HG03457 (cell line): ENCODE measurements at regions not wholly inside any gene's neighbourhood (a gene's known extent, or its start where the extent isn't known, plus 50 kb on each side); places are given as distances from the start of the nearest gene placed in this dataset.
A peak's percentile ranks its signal among the peaks of the same experiment; 100 is the strongest.

ENCODE experiments used
- ATAC-seq: cut with Tn5 transposase; IDR thresholded peaks from one replicate; pipeline ENCODE4 v1.9.1; 2021; ENCODE audit warnings: moderate number of reproducible peaks; ENCODE audit not compliant: unreplicated experiment

DNA sequence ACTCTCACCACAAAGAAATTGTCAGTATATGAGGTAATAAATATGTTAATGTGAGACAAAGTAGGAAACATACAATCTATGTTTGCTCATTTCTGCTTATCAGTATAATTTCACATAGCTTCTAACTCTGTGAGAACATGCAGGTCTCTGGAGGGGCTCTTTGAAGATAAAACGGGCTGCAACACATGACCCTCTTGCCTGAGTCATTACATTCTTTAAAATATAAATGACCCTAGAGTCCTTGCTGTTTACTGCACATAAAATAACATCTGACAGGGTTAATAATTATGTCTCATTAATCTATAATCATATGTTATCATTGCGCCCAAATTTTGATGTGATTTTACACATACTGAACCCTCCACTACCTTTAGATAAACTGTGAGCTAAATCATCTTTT, 681.5 kb downstream of the ARAP2 start:
- no peak for ATAC-seq

GRCh38 chr4:35565640-35566039, 678.7 kb downstream of the ARAP2 start:
- ATAC-seq: no peak

DNA sequence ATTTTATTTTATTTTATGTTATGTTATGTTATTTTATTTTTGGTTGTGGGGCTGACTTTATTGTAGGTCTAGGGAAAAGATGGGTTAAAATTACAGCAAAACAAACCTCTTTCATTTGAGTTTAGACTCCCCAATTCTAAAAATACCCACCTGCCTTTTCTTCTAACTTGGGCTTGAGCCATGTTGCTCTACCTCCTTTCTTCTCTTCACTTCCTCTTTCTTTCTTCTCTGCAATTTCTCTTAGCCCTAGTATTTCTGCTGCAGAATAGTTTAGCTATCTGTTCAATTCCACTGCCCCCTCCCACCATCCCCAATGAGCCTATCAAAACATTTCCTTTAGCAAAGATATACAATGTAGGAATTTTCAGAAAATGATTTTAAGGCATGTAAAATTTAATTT, 653.3 kb downstream of the ARAP2 start:
- no peak for ATAC-seq

- no peak for ATAC-seq
Measured at GRCh38 chr4:35604252-35604651, 640.1 kb downstream of the ARAP2 start.

DNA sequence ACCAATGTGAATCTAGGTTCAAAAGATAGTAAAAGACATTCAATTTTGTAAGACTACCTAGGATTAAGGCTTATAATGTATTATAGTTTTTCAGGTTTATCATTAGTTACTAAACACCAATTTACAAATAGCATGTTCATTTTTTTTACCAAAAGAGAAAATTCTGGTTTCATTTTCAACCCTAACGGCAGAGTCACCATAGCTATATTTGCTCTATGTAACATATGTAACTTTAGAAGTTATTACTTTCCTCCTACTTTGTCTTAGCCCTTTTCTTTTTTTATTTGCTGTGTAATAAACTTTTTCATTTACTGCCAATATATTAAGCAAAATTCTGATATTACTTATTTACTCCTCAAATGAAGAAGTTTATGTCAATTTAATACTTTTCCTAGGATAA, 639.6 kb downstream of the ARAP2 start:
- no peak for ATAC-seq

DNA sequence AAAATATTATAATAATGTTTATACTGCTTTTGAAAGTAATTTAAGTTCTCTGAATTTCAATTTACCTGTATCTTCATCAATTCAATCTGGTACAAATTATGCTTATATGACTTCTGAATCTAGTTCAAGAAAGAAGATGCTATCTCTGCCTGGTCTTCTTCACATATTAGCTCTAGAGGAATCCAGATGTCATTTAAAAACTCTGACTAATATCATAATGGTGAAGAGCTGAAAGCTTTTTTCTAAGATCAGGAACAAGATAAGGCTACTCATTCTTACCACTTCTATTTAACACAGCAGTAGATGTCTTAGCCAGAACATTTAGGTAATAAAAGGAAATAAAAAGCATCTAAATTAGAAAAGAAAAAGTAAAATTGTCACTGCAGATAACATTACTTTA, 636.1 kb downstream of the ARAP2 start:
- no peak for ATAC-seq

DNA sequence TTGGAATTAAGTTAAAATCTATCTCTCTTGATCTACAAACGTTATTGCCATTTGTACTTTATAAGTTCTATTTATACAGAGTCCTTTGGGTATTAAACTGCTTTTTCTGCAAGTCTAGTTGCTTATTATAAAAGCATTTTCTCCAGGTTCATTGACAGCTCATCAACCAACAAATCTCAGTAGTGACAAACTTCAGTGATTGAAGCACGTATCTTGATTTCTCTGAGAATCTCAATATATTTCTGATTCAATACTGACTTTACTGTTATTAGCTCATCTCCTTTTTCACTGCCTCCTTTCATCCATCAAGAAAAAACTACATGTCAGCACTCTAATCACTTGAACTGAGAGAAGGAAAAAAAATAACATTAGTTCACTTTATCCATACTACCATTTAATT, 630.2 kb downstream of the ARAP2 start:
- no peak for ATAC-seq

DNA sequence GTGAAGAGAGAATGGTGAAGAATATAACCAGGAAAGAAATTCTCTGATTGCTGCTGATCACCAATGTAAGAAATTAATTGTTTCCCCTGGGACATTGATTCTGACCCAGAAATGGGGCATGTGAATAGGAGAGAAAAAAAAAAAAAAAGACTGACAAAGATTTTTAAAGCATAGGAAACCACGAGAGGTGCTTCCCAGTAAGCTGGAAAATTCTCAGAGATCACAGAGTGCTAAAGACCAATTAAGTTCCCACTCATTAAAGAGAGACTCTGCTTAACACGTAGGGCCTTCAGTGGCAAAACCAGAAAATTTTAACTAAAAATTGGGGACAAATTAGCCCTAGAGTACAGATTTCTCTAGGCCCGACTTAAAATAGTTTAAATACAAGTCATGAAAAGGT, 604.4 kb downstream of the ARAP2 start:
- no peak for ATAC-seq

DNA sequence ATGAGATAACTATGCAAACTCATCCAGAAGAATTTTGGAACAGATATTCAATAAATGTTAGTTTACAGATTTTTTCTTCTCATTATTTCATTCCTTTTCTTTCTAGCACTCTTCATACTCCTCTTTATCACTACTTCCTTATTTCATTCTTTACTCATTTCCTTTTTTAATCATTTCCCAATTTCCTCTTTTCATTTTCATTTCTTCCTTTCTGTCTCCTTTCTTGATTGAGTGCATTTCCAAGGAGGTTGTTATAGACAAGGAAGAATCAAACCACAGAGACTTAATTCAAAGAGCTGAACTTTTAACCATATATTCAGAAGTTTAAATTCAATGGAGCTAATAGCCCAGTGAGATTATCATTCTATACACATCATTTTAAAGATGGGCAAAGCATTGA, 600.7 kb downstream of the ARAP2 start:
- no peak for ATAC-seq

GRCh38 chr4:35644591-35644990, 599.7 kb downstream of the ARAP2 start:
- ATAC-seq: no peak

- no peak for ATAC-seq
Measured at GRCh38 chr4:35649011-35649410, 595.3 kb downstream of the ARAP2 start.

- ATAC-seq: no peak
Measured at GRCh38 chr4:35649778-35650177, 594.5 kb downstream of the ARAP2 start.

DNA sequence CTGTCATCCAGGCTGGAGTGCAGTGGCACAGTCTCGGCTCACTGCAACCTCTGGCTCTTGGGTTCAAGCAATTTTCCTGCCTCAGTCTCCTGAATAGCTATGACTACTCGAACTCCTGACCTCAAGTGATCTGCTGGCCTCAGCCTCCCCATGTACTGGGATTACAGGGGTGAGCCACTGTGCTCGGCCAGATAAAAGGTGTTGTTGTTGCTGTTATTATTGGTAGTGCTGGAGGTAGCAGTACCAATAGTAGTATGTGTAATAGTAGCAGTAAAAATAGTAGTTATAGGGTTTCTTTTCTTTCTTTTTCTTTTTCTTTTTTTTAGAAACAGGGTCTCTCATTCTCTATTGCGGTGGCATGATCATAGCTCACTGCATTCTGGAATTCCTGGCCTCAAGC, 592.1 kb downstream of the ARAP2 start:
- no peak for ATAC-seq

DNA sequence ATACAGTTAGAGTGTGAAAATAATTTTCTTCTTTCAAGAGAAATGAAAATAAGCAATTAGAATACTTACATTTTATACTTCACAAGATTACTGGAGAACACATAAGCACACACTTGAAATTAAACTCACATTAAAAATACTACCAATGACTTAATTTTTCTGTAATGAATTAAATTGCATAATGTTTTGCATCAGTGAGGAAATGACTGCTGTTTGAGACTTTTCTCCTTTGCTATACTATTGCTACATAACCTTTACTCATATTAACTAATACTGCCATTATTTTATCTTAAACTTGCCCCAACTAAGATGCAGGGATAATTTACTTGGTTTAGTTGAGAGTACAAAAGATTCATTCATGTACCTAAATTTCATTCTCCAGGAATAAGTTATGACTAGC, 590.9 kb downstream of the ARAP2 start:
- no peak for ATAC-seq

GRCh38 chr4:35673137-35673536, 571.2 kb downstream of the ARAP2 start:
- ATAC-seq: no peak

- ATAC-seq: no peak
Measured at GRCh38 chr4:35684755-35685154, 559.6 kb downstream of the ARAP2 start.

DNA sequence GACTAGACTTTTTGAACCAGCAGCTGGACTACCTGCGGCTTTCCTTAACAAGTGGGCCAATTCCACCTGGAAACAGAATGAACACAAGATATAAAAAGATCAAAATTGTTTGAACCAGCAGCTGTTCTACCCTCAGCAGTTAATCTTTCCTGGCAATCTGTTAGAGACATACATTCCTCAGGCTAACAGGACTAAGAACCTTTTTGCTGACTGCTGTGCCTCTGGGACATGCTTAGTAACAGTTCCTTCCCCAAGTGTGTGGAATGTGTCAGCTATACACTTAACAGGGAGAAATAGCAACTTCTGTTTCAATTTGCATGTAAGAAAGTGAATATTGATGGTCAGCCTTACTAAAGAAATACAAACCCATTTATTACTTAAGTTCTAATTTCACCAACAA, 554.4 kb downstream of the ARAP2 start:
- ATAC-seq: no peak

DNA sequence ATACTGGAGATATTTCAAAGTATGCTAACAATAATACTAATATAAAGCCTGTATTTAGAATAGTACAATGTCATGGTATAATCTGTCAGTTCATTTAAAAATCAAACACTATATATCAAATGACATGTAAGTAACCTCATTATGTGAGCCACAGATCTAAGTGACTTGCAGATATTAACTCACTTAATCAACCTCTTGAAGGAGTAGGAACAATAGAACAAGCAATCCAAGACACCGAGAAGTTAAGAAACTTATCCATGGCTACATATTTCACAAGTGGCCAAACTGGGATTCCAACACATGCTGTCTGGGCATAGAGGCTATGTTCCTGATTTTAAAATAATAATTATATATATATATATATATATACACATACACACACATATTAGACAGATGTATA, 554.0 kb downstream of the ARAP2 start:
- ATAC-seq: no peak

DNA sequence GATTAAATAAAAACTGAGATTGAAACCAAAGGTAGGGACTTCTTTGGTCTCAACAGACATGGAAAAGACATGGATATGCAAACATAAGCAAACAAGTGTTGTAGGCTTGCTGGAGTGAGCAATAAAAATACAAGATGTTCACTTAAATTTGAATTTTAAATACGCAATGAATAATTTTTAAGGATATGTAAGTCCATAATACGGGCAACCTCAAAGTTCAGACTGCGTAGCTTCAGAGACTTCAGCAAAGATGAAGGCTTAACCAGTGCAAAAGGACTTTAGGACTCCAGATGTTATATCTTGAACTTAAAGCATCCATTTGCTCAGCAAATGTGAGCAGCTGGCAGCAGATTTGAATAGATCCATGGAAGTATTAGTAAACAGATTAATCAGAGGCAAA, 549.3 kb downstream of the ARAP2 start:
- no peak for ATAC-seq

DNA sequence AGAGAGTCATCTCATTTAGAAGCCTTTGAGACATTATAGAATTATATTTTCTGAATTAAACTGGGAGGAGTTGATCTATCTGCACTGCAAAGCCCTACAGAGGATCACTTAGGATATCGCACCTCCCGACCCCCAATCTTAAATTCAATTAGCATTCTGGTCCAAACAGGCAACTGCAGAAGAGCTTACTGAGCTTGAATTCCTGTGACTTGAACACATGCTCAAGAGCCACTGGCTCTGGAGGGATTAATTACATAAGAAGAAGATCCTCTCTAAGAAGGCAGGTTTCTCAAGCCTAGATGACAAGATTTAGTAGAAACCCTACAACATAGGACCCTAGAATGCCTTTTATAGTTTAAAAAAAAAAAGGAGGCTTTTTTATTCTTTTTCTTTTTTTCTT, 548.9 kb downstream of the ARAP2 start:
- ATAC-seq: no peak

- peak; percentile 85 for ATAC-seq
Measured at GRCh38 chr4:35697210-35697736, 547.0 kb downstream of the ARAP2 start.

- no peak for ATAC-seq
Measured at GRCh38 chr4:35700663-35701062, 543.7 kb downstream of the ARAP2 start.

GRCh38 chr4:35709080-35709479, 535.2 kb downstream of the ARAP2 start:
- ATAC-seq: no peak

DNA sequence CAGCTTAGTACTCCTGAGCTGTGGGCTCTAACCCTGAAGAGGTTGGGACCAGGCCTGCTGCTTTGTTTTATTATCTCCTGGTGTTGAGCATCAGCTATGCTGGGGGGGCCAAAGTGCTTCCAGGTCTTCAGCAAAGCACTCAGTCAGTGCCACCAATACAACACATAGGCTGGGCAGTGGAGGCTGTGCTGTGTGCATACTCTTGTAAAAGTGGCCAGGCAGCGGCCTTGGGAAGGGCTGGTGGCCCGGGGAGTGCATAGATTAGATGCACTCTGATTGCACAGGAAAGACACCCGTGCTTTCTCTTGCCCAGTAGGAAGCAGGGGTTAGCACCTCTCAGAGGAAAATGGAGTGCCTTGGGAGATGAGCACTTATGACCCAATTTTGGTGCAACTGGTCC, 534.0 kb downstream of the ARAP2 start:
- no peak for ATAC-seq
